Neural progenitor cell (in vitro differentiated cells): ENCODE measurements at regions not wholly inside any gene's neighbourhood (a gene's known extent, or its start where the extent isn't known, plus 50 kb on each side); places are given as distances from the start of the nearest gene placed in this dataset.

Source experiments
- EZH2 ChIP-seq: fragments of 200-600 bp; sonication (generic); IDR thresholded peaks from 2 replicates; pipeline ENCODE4 v1.6.1; 2017; ENCODE audit warnings: antibody characterized with exemption, mild to moderate bottlenecking, moderate library complexity
- EZH2phosphoT487 ChIP-seq: fragments of 200-600 bp; sonication (generic); IDR thresholded peaks from 2 replicates; pipeline ENCODE4 v1.6.1; 2017; ENCODE audit warnings: antibody characterized with exemption
- TF ChIP-seq, protein P1 (sequence below): fragments of 200-600 bp; sonication (generic); IDR thresholded peaks from 2 replicates; pipeline ENCODE4 v1.5.1; 2017; ENCODE audit warnings: antibody characterized with exemption, mild to moderate bottlenecking

DNA sequence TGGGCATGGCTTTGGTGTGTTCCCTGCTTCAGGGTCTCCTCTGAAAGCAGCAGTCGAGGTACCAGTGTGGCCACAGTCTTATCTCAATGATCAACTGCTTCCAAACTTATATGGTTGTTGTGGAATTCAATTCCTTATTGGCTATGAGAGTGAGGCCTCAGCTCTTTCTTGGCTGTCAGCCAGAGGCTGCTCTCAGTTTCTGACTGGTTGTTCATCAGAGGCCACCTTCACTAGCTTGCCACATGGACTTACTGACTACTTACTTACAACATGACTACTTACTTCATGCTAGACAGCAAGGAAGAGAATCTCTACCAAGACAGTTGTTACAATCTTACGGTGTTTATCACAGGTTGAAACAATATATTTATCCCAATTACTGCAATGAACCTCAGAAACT, 789.2 kb downstream of the DIPK2A start:
- TF ChIP-seq, protein P1, sequence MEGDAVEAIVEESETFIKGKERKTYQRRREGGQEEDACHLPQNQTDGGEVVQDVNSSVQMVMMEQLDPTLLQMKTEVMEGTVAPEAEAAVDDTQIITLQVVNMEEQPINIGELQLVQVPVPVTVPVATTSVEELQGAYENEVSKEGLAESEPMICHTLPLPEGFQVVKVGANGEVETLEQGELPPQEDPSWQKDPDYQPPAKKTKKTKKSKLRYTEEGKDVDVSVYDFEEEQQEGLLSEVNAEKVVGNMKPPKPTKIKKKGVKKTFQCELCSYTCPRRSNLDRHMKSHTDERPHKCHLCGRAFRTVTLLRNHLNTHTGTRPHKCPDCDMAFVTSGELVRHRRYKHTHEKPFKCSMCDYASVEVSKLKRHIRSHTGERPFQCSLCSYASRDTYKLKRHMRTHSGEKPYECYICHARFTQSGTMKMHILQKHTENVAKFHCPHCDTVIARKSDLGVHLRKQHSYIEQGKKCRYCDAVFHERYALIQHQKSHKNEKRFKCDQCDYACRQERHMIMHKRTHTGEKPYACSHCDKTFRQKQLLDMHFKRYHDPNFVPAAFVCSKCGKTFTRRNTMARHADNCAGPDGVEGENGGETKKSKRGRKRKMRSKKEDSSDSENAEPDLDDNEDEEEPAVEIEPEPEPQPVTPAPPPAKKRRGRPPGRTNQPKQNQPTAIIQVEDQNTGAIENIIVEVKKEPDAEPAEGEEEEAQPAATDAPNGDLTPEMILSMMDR: no peak
- TF ChIP-seq EZH2phosphoT487 (no peak), EZH2 (no peak)
